AG09319 (cell line): ENCODE measurements at regions not wholly inside any gene's neighbourhood (a gene's known extent, or its start where the extent isn't known, plus 50 kb on each side); places are given as distances from the start of the nearest gene placed in this dataset.

ENCODE experiments used
- DNase-seq: peaks from one replicate; pipeline ENCODE4 v3.0.0-alpha.2; 2010; ENCODE audit warnings: low read depth; ENCODE audit errors: extremely low read depth
- CTCF ChIP-seq: IDR thresholded peaks from 2 replicates; pipeline ENCODE4 v1.5.1; 2011; ENCODE audit warnings: low read depth, mild to moderate bottlenecking, inconsistent platforms, low read length, moderate library complexity

GRCh38 chr2:136402281-136402680, 284.3 kb upstream of the CXCR4 start:
- no peak for TF ChIP-seq CTCF
- DNase-seq: no peak

- no peak for DNase-seq
- no peak for TF ChIP-seq CTCF
Observed at GRCh38 chr2:136399667-136400289, 281.8 kb upstream of the CXCR4 start.

- no peak for TF ChIP-seq CTCF
- no peak for DNase-seq
Observed at GRCh38 chr2:136395582-136395981, 277.6 kb upstream of the CXCR4 start.

- no peak for DNase-seq
- no peak for TF ChIP-seq CTCF
Observed at GRCh38 chr2:136394136-136395060, 276.4 kb upstream of the CXCR4 start.

GRCh38 chr2:136393514-136393913, 275.6 kb upstream of the CXCR4 start:
- no peak for DNase-seq
- no peak for TF ChIP-seq CTCF

GRCh38 chr2:136392897-136393505, 275.1 kb upstream of the CXCR4 start:
- no peak for TF ChIP-seq CTCF
- no peak for DNase-seq

- no peak for DNase-seq
- no peak for TF ChIP-seq CTCF
Observed at GRCh38 chr2:136389809-136390208, 271.9 kb upstream of the CXCR4 start.
